Common myeloid progenitor, CD34-positive (primary cell): ENCODE measurements at regions not wholly inside any gene's neighbourhood (a gene's known extent, or its start where the extent isn't known, plus 50 kb on each side); places are given as distances from the start of the nearest gene placed in this dataset.

Source experiments
- CTCF ChIA-PET: fragments of 350-600 bp; sonication (Branson Sonifier 250); formaldehyde crosslinking; loops from one replicate; lab custom pipeline; 2021; ENCODE audit warnings: antibody characterized with exemption; lab: Charles Lee
- POLR2A ChIA-PET: fragments of 350-600 bp; sonication (Branson Sonifier 250); formaldehyde crosslinking; loops from one replicate; lab custom pipeline; 2021; ENCODE audit warnings: antibody characterized with exemption; lab: Charles Lee
- DNase-seq, 3 donors: peaks; one replicate each; pipeline versions ENCODE4 v3.0.0 to v3.0.0-alpha.2; 2013
- H3K27ac ChIP-seq, 2 experiments: 1 replicate in 1 of 2; 2 replicates in 1 of 2; pipeline ENCODE4 v1.7.0; 2013; ENCODE audit warnings: inconsistent platforms in 2 of 2, low read length in 2 of 2, mild to moderate bottlenecking in 2 of 2, low read depth in 1 of 2, moderate library complexity in 1 of 2; ENCODE audit not compliant: severe bottlenecking in 2 of 2, insufficient read depth in 1 of 2, poor library complexity in 1 of 2
- H3K27me3 ChIP-seq, 5 experiments: replicated peaks in 2 of 5; 1 replicate in 3 of 5; 2 replicates in 2 of 5; pipeline versions ENCODE4 v1.6.1 to v1.7.0; 2013; ENCODE audit warnings: low read length in 4 of 5, mild to moderate bottlenecking in 2 of 5, moderate library complexity in 2 of 5, inconsistent platforms in 1 of 5; ENCODE audit not compliant: insufficient read depth in 5 of 5, control insufficient read depth in 4 of 5
- H3K36me3 ChIP-seq, 4 experiments: 1 replicate in 2 of 4; 2 replicates in 2 of 4; pipeline versions ENCODE4 v1.6.1 to v1.7.0; 2013; ENCODE audit warnings: low read length in 3 of 4, control low read depth in 1 of 4, mild to moderate bottlenecking in 1 of 4; ENCODE audit not compliant: control insufficient read depth in 4 of 4, insufficient read depth in 4 of 4
- H3K4me1 ChIP-seq, 4 experiments: 1 replicate in 3 of 4; 2 replicates in 1 of 4; pipeline versions ENCODE4 v1.6.1 to v1.7.1; 2013; ENCODE audit warnings: low read length in 3 of 4, mild to moderate bottlenecking in 3 of 4, control low read depth in 1 of 4, inconsistent platforms in 1 of 4, moderate library complexity in 1 of 4; ENCODE audit not compliant: control insufficient read depth in 4 of 4, insufficient read depth in 4 of 4; ENCODE audit errors: control extremely low read depth in 1 of 4
- H3K4me3 ChIP-seq, 7 experiments: 1 replicate in 4 of 7; 2 replicates in 3 of 7; pipeline versions ENCODE4 v1.5.1 to v1.7.0; 2013; ENCODE audit warnings: mild to moderate bottlenecking in 7 of 7, low read length in 6 of 7, moderate library complexity in 6 of 7, inconsistent platforms in 2 of 7, low read depth in 2 of 7, control low read depth in 1 of 7; ENCODE audit not compliant: insufficient read depth in 4 of 7, control insufficient read depth in 1 of 7; ENCODE audit errors: extremely low read depth in 1 of 7
- H3K9me3 ChIP-seq, 5 experiments: 1 replicate in 4 of 5; 2 replicates in 1 of 5; pipeline versions ENCODE4 v1.6.1 to v1.7.1; 2013; ENCODE audit warnings: low read length in 4 of 5, mild to moderate bottlenecking in 2 of 5, inconsistent platforms in 1 of 5, low read depth in 1 of 5, moderate library complexity in 1 of 5; ENCODE audit not compliant: control insufficient read depth in 4 of 5, insufficient read depth in 2 of 5; ENCODE audit errors: control extremely low read depth in 1 of 5
- WGBS: methylation state at CpG from one replicate; pipeline ENCODE4 v1.1.5; 2013; ENCODE audit not compliant: insufficient coverage; 5-methylcytosine and 5-hydroxymethylcytosine counted together

DNA sequence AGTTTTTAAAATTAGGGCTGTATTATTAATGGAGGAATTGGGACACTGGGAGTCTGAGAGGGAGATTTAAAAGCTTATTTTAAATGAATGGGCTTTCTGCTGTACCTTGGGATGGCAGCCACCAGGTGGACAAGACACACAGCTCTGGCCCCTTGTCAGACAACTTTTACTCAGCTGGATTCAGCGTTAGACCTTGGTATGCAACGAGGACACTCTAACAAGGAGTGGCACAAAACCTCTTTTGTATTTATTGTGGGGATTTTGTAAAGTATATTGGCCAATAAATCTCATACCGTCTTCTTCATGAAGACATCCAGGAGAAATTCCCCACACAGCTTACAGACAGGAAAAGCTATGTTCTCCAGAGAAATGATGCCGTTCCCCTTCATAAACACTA lies 105.7 kb downstream of the LCA5 start:
- H3K27ac ChIP-seq, result no peak overlapping the region
- ChIA-PET POLR2A (interaction anchor here (0.6 kb wide), 1 partner anchor 139 kb away, joined by 3 read pairs; no protein-coding TSS in a partner anchor), CTCF (interaction anchor here (0.8 to 1.2 kb wide), 2 partner anchors 8 to 10 kb away, joined by 3 read pairs; no protein-coding TSS in a partner anchor)
- H3K36me3 ChIP-seq, result no peaks in the 10 kb centered on the region
- DNase-seq, result no peak
- 92% methylated on average over 2 of the region's 4 CpGs for WGBS
- H3K27me3 ChIP-seq, result peaks cover 0 to 4% (median 0%) of the 10 kb centered on the region in 5 experiments
- H3K4me3 ChIP-seq, result no peak overlapping the region
- no peaks in the 10 kb centered on the region for H3K9me3 ChIP-seq
- H3K4me1 ChIP-seq, result no peaks in the 10 kb centered on the region

DNA sequence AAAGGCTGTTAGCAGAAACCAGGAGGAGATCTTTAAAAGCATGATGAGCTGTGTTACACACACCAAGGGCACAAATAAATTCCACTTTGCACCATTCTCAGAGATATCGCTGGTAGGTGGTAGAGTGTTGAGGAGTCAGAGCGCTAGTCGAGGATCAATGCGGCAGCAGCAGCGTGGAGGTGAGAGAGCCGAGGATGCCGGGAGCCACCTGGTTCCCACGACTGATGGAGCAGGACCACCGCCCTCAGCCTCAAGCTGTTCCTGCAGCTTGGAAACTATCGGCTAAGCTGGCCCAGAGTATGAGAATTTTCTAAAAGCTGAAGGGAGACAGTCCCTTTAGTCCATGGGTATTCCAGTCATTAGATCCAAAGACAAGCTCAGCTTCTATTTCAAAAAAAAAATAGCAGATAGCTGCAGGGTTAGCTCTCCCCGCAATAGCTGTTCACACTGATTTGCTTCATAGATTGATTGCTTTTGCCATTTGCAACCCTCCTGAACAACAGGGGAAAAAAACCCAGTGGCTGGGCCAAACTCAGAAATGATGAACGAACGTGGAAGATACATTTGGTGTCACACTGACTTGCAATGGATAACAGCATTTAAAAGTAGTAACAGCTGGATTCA lies 106.2 kb downstream of the LCA5 start:
- Histone ChIP-seq H3K4me3 (no peak overlapping the region), H3K9me3 (no peaks in the 10 kb centered on the region), H3K27me3 (peaks cover 0 to 4% (median 0%) of the 10 kb centered on the region in 5 experiments), H3K27ac (no peak overlapping the region), H3K36me3 (no peaks in the 10 kb centered on the region), H3K4me1 (no peaks in the 10 kb centered on the region)
- ChIA-PET CTCF (interaction anchor here (0.8 to 1.2 kb wide), 2 partner anchors 8 to 10 kb away, joined by 3 read pairs; no protein-coding TSS in a partner anchor), POLR2A (interaction anchor here (0.6 kb wide), 1 partner anchor 139 kb away, joined by 3 read pairs; no protein-coding TSS in a partner anchor)
- WGBS, result 86% methylated on average over 9 of the region's 13 CpGs
- DNase-seq, result no peak

DNA sequence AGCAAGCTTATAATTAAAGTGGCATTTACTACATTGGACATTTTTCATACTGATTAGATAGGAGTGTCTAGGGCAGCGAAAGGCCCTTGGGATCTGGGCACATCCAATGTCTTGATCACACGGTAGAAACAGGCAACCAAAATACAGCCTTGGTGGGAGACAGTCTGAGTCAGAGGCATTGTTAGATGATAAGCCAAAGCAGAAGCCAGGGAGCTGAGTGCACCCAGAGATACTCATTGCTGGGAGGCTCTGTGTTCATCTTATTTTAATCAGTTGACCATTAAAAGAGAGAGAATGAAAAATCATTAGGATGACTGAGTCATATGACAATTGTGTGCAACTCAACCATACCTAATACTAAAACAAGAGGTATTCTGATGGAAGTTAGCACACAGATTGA lies 109.5 kb downstream of the LCA5 start:
- ChIA-PET POLR2A (no interaction called here), CTCF (interaction anchor here (2.2 kb wide), 1 partner anchor 13 kb away, joined by 5 read pairs; no protein-coding TSS in a partner anchor)
- H3K9me3 ChIP-seq, result no peaks in the 10 kb centered on the region
- no peaks in the 10 kb centered on the region for H3K36me3 ChIP-seq
- H3K4me1 ChIP-seq, result peaks cover 0 to under 1% (median 0%) of the 10 kb centered on the region in 4 experiments
- 100% methylated on average over 2 of the region's 2 CpGs for WGBS
- H3K27ac ChIP-seq, result no peak overlapping the region
- no peak overlapping the region for H3K4me3 ChIP-seq
- H3K27me3 ChIP-seq, result peaks cover 0 to 4% (median 0%) of the 10 kb centered on the region in 5 experiments
- no peak for DNase-seq

GRCh38 chr6:79426625-79427278 lies 110.5 kb downstream of the LCA5 start:
- Histone ChIP-seq H3K36me3 (no peaks in the 10 kb centered on the region), H3K9me3 (no peaks in the 10 kb centered on the region), H3K4me3 (no peak overlapping the region), H3K4me1 (peaks cover 0 to 11% (median 0%) of the 10 kb centered on the region in 4 experiments), H3K27me3 (peaks cover 0 to 2% (median 0%) of the 10 kb centered on the region in 5 experiments), H3K27ac (no peak overlapping the region)
- POLR2A ChIA-PET, result no interaction called here
- WGBS, result 100% methylated on average over 1 of the region's 5 CpGs
- no peak for DNase-seq
- CTCF ChIA-PET, result interaction anchor here (2.2 kb wide), 1 partner anchor 14 kb away, joined by 5 read pairs; no protein-coding TSS in a partner anchor

DNA sequence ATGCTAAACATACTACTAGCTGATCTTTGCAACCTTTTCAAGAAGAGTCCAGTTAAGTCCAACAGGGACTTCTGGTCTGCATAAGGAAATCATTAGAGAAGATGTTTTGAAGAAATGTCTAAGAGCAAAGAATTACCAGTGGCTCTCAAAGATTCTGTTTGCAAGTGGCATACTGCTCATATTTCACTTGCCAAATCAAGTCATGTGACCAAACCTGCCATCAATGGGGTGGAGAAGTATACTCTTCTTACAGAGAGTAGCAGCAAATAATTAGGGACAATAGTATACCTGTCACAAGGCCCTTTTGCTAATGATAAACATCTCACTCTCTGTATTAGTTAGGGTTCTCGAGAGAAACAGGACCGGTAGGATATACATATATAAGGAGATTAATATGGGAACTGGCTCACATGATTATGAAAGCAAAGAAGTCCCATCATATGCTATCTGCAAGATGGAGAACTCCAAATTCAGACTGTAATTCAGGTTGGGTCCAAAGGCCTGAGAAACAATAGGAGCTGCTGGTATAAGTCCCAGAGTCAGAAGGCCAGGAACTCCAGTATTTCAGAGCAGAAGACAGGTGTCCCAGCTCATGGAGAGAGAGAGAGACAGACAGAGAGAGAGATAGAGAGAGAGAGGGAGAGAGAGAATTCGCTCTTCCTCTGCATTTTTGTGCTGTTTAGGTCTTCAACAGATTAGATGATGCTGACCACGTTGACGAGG lies 111.5 kb downstream of the LCA5 start:
- no peak overlapping the region for H3K27ac ChIP-seq
- ChIA-PET POLR2A (no interaction called here), CTCF (interaction anchor here (1.4 to 2.2 kb wide), 2 partner anchors 15 to 119 kb away, joined by 4 to 5 read pairs; no protein-coding TSS in a partner anchor)
- H3K27me3 ChIP-seq, result no peaks in the 10 kb centered on the region
- WGBS, result 100% methylated on average over 2 of the region's 5 CpGs
- H3K4me1 ChIP-seq, result peaks cover 0 to 20% (median 6%) of the 10 kb centered on the region in 4 experiments
- H3K4me3 ChIP-seq, result no peak overlapping the region
- no peaks in the 10 kb centered on the region for H3K36me3 ChIP-seq
- no peaks in the 10 kb centered on the region for H3K9me3 ChIP-seq
- no peak for DNase-seq

DNA sequence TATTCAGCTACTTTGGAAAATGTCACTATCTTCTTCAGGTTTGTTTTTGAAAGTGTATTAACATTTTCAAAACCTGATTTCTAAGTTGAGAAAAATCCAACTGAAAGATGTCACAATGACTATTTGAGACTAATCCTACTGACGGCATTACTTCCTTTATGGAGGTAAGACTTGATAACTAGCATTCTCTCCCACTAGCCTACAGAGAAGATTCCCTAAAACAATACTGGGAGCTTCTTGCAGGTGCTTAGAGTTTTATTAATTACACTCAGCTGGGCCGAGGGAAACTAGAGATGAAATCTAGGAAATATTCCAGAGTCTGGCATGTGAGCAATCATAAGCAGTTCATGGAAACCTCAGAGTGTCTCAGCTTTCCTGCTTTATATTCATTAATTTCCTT lies 114.0 kb downstream of the LCA5 start:
- POLR2A ChIA-PET, result no interaction called here
- H3K27ac ChIP-seq, result no peak overlapping the region
- H3K9me3 ChIP-seq, result no peaks in the 10 kb centered on the region
- WGBS, result 100% methylated on average over 2 of the region's 2 CpGs
- no peak overlapping the region for H3K4me3 ChIP-seq
- H3K4me1 ChIP-seq, result peaks cover 4 to 36% (median 16%) of the 10 kb centered on the region in 4 experiments
- no peaks in the 10 kb centered on the region for H3K36me3 ChIP-seq
- CTCF ChIA-PET, result interaction anchor here (1.2 kb wide), 1 partner anchor 8 kb away, joined by 3 read pairs; no protein-coding TSS in a partner anchor
- H3K27me3 ChIP-seq, result no peaks in the 10 kb centered on the region
- DNase-seq, result no peak
